Sigmoid colon (tissue), 6 donors: ENCODE measurements at regions not wholly inside any gene's neighbourhood (a gene's known extent, or its start where the extent isn't known, plus 50 kb on each side); places are given as distances from the start of the nearest gene placed in this dataset.

Experiments used
- DNase-seq: peaks from one replicate; pipeline ENCODE4 v3.0.0-alpha.2; 2019
- H3K27ac ChIP-seq, 4 donors: fragments of 200-600 bp; sonication (generic); one replicate each; pipeline ENCODE4 v1.5.1; 2016 to 2019; ENCODE audit warnings: mild to moderate bottlenecking in 1 of 4
- H3K27me3 ChIP-seq, 3 donors: fragments of 200-600 bp; sonication (generic); one replicate each; pipeline ENCODE4 v1.5.1; 2019; ENCODE audit warnings: mild to moderate bottlenecking in 1 of 3
- H3K36me3 ChIP-seq, 4 donors: fragments of 200-600 bp; sonication (generic); one replicate each; pipeline ENCODE4 v1.5.1; 2016 to 2019
- H3K4me1 ChIP-seq, 4 donors: fragments of 200-600 bp; sonication (generic); one replicate each; pipeline ENCODE4 v1.5.1; 2017 to 2019
- H3K4me3 ChIP-seq, 4 donors: fragments of 200-600 bp; sonication (generic); one replicate each; pipeline ENCODE4 v1.5.1; 2017 to 2019; ENCODE audit warnings: mild to moderate bottlenecking in 2 of 4, moderate library complexity in 1 of 4
- H3K9me3 ChIP-seq, 4 donors: fragments of 200-600 bp in 3 of 4; sonication (generic) in 3 of 4; one replicate each; pipeline versions ENCODE4 v1.5.1 to v1.6.1; 2013 to 2019
- EP300 ChIP-seq, 4 donors: sonication (generic); formaldehyde crosslinking; IDR thresholded peaks; one replicate each; pipeline ENCODE4 v1.6.1; 2017; ENCODE audit warnings: antibody characterized with exemption in 4 of 4
- POLR2A ChIP-seq, 2 donors: fragments of 450-650 bp; IDR thresholded peaks; one replicate each; pipeline ENCODE4 v1.6.1; 2016; ENCODE audit warnings: antibody characterized with exemption in 2 of 2, mild to moderate bottlenecking in 2 of 2, moderate library complexity in 2 of 2
- POLR2AphosphoS5 ChIP-seq, 4 donors: sonication (generic); formaldehyde crosslinking; IDR thresholded peaks; one replicate each; pipeline ENCODE4 v1.6.1; 2017; ENCODE audit warnings: antibody characterized with exemption in 4 of 4
- WGBS, 2 donors: extraction: QIAGEN DNeasy Blood & Tissue Kit; methylation state at CpG; one replicate each; pipeline ENCODE4 v1.1.7; 2013; 5-methylcytosine and 5-hydroxymethylcytosine counted together
- intact Hi-C: fragments of 100-400 bp; cut with DNase I; formaldehyde crosslinking; loops from one replicate; pipeline ENCODE4 v1.15.1; 2023
- TF ChIP-seq, protein P1 (sequence below), 4 experiments: fragments of 450-650 bp in 3 of 4; fragments of 200-600 bp in 1 of 4; IDR thresholded peaks; one replicate each; pipeline ENCODE4 v1.5.1; 2016 to 2019; ENCODE audit warnings: antibody characterized with exemption in 4 of 4, mild to moderate bottlenecking in 3 of 4, moderate library complexity in 2 of 4
- donor health status: healthy with polysubstance abuse.
- donor health status: healthy.

- no peaks in the 10 kb centered on the region for H3K36me3 ChIP-seq
- no peak for TF ChIP-seq EP300 (IDR thresholded peaks at IDR 0.05)
- TF ChIP-seq POLR2A (IDR thresholded peaks at IDR 0.05) = no peak
- no peak for TF ChIP-seq POLR2AphosphoS5 (IDR thresholded peaks at IDR 0.05)
- TF ChIP-seq, protein P1, sequence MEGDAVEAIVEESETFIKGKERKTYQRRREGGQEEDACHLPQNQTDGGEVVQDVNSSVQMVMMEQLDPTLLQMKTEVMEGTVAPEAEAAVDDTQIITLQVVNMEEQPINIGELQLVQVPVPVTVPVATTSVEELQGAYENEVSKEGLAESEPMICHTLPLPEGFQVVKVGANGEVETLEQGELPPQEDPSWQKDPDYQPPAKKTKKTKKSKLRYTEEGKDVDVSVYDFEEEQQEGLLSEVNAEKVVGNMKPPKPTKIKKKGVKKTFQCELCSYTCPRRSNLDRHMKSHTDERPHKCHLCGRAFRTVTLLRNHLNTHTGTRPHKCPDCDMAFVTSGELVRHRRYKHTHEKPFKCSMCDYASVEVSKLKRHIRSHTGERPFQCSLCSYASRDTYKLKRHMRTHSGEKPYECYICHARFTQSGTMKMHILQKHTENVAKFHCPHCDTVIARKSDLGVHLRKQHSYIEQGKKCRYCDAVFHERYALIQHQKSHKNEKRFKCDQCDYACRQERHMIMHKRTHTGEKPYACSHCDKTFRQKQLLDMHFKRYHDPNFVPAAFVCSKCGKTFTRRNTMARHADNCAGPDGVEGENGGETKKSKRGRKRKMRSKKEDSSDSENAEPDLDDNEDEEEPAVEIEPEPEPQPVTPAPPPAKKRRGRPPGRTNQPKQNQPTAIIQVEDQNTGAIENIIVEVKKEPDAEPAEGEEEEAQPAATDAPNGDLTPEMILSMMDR (IDR thresholded peaks at IDR 0.05) = no peak
- peaks cover 0 to 36% (median 29%) of the 10 kb centered on the region in 4 donors for H3K4me1 ChIP-seq
- intact Hi-C loops = no loop called here
- no peak overlapping the region for H3K27ac ChIP-seq
- no peak overlapping the region for H3K4me3 ChIP-seq
- WGBS, 2 donors = 92 to 96% methylated on average over 15 of the region's 15 CpGs
- no peaks in the 10 kb centered on the region for H3K27me3 ChIP-seq
- no peak for DNase-seq
- H3K9me3 ChIP-seq = no peaks in the 10 kb centered on the region
Observed at GRCh38 chr2:9110893-9111569, 95.6 kb upstream of the ASAP2 start.

DNA sequence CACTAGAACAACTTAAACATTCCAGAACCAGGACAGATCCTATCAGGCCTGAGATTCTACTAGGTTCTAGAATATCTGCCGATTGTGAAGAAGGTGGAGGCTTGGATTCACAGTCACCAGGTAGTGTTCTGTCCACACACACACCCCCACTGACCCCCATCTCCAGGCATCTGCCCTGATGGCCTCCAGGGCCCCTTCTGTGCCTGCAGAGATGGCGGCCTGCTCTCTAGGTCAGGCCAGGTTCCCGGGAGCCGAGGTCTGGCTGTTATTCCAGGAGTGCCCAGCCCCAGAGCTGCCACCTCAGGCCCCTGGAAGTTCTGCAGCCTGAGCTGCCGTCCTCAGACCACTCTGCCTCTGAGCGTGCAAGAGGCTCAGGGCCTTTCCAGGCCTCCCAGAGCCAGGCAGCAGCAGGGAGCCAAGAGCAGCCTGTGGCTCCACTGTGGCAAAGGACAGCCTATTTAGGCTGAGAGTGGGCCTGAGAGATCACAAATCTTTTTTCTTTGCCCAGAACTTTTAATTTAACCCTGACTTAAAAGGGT lies 96.2 kb upstream of the ASAP2 start:
- Histone ChIP-seq H3K4me3 (no peak overlapping the region), H3K9me3 (no peaks in the 10 kb centered on the region), H3K4me1 (peaks cover 0 to 37% (median 30%) of the 10 kb centered on the region in 4 donors), H3K36me3 (no peaks in the 10 kb centered on the region), H3K27me3 (no peaks in the 10 kb centered on the region), H3K27ac (no peak overlapping the region)
- WGBS, 2 donors = 92 to 94% methylated on average over 6 of the region's 6 CpGs
- no peak for TF ChIP-seq POLR2AphosphoS5 (IDR thresholded peaks at IDR 0.05)
- TF ChIP-seq, protein P1 (IDR thresholded peaks at IDR 0.05) = no peak
- TF ChIP-seq EP300 (IDR thresholded peaks at IDR 0.05) = no peak
- no peak for TF ChIP-seq POLR2A (IDR thresholded peaks at IDR 0.05)
- intact Hi-C loops = no loop called here
- no peak for DNase-seq

- no peak overlapping the region for H3K27ac ChIP-seq
- DNase-seq = no peak
- H3K27me3 ChIP-seq = no peaks in the 10 kb centered on the region
- H3K9me3 ChIP-seq = no peaks in the 10 kb centered on the region
- H3K4me1 ChIP-seq = peaks cover 0 to 37% (median 30%) of the 10 kb centered on the region in 4 donors
- intact Hi-C loops = no loop called here
- H3K36me3 ChIP-seq = no peaks in the 10 kb centered on the region
- no peak overlapping the region for H3K4me3 ChIP-seq
- WGBS, 2 donors = 86 to 95% methylated on average over 11 of the region's 11 CpGs
- no peak for TF ChIP-seq EP300 (IDR thresholded peaks at IDR 0.05)
- TF ChIP-seq POLR2A (IDR thresholded peaks at IDR 0.05) = no peak
- no peak for TF ChIP-seq POLR2AphosphoS5 (IDR thresholded peaks at IDR 0.05)
- TF ChIP-seq, protein P1 (IDR thresholded peaks at IDR 0.05) = no peak
Observed at GRCh38 chr2:9109871-9110270, 96.7 kb upstream of the ASAP2 start.

DNA sequence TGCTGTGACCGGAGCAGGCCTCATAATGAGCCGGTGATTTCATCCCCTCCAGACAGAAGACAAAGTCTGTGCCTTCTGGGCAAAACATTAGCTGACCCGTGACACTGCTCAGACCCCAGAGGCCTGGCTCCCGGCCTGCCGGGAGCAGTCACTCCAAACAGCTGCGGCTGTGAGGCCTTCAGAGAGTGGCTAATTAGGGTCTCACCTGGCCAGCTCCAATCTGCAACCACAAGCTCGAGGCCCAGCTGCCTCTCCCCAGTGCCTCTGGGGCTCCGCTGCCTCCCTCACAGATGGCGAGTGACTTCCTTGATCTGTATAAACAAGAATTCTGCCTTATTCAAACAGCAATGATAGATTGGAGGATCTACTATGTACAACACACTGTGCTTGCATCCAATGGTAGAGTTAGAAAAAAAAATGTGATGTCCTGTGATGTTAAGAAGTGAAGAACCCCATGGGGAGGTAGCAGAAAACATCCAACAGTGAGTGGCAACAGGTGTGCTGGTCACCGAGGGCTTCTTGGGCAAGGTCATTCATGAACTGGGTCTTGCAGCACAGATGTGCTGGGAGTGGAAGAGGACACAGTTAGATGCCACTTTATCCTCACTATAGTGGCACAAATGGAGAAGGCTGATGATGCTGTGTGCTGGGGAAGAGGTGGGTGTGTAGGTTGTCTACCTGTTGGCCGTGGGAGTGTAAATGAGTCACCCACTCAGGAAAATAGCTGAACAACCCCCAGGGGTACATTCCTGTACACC lies 98.2 kb upstream of the ASAP2 start:
- 73 to 75% methylated on average over 11 of the region's 11 CpGs for WGBS, 2 donors
- TF ChIP-seq POLR2A (IDR thresholded peaks at IDR 0.05) (no peak), POLR2AphosphoS5 (IDR thresholded peaks at IDR 0.05) (no peak), EP300 (IDR thresholded peaks at IDR 0.05) (no peak)
- TF ChIP-seq, protein P1 (IDR thresholded peaks at IDR 0.05) = no peak
- H3K4me3 ChIP-seq = no peak overlapping the region
- no peak for DNase-seq
- H3K27ac ChIP-seq = no peak overlapping the region
- intact Hi-C loops = no loop called here
- H3K9me3 ChIP-seq = no peaks in the 10 kb centered on the region
- peaks cover 0 to 37% (median 30%) of the 10 kb centered on the region in 4 donors for H3K4me1 ChIP-seq
- no peaks in the 10 kb centered on the region for H3K27me3 ChIP-seq
- H3K36me3 ChIP-seq = no peaks in the 10 kb centered on the region
